Loucy (cell line): ENCODE measurements at regions not wholly inside any gene's neighbourhood (a gene's known extent, or its start where the extent isn't known, plus 50 kb on each side); places are given as distances from the start of the nearest gene placed in this dataset.

Experiments used
- H2AFZ ChIP-seq: fragments of 200-600 bp; sonication (generic); 2 replicates; pipeline ENCODE4 v1.6.0; 2016; ENCODE audit warnings: antibody characterized with exemption, mild to moderate bottlenecking, low read length, moderate library complexity
- H3F3A ChIP-seq: fragments of 200-600 bp; 2 replicates; pipeline ENCODE4 v1.6.0; 2016; ENCODE audit warnings: antibody characterized with exemption, low read depth, mild to moderate bottlenecking
- H3K27me3 ChIP-seq: fragments of 200-600 bp; sonication (generic); 2 replicates; pipeline ENCODE4 v1.6.1; 2014; ENCODE audit warnings: low read length, mild to moderate bottlenecking; ENCODE audit not compliant: insufficient read depth, poor library complexity, severe bottlenecking
- H3K36me3 ChIP-seq: fragments of 200-600 bp; sonication (generic); 2 replicates; pipeline ENCODE4 v1.6.1; 2016; ENCODE audit warnings: low read length; ENCODE audit not compliant: insufficient read depth
- H3K4me1 ChIP-seq: fragments of 200-600 bp; sonication (generic); 2 replicates; pipeline ENCODE4 v1.5.1; 2014; ENCODE audit warnings: low read length, mild to moderate bottlenecking; ENCODE audit not compliant: insufficient read depth, poor library complexity, severe bottlenecking
- H3K4me2 ChIP-seq: fragments of 200-600 bp; sonication (generic); 2 replicates; pipeline ENCODE4 v1.6.0; 2014; ENCODE audit warnings: antibody characterized with exemption, low read length, low read depth, mild to moderate bottlenecking; ENCODE audit not compliant: poor library complexity, severe bottlenecking
- H3K4me3 ChIP-seq: fragments of 200-600 bp; sonication (generic); 2 replicates; pipeline ENCODE4 v1.5.1; 2014; ENCODE audit warnings: low read length, mild to moderate bottlenecking, mixed read lengths; ENCODE audit not compliant: poor library complexity, severe bottlenecking
- H3K79me2 ChIP-seq: fragments of 200-600 bp; sonication (generic); 2 replicates; pipeline ENCODE4 v1.6.1; 2014; ENCODE audit warnings: low read length; ENCODE audit not compliant: insufficient read depth
- H3K9ac ChIP-seq: fragments of 200-600 bp; sonication (generic); 2 replicates; pipeline ENCODE4 v1.6.0; 2014; ENCODE audit warnings: mild to moderate bottlenecking, low read depth, low read length, moderate library complexity; ENCODE audit not compliant: poor library complexity, severe bottlenecking
- H3K9me2 ChIP-seq: fragments of 200-600 bp; sonication (generic); replicated peaks from 2 replicates; pipeline ENCODE4 v1.6.1; 2016; ENCODE audit warnings: low read depth, low read length, mixed read lengths
- H3K9me3 ChIP-seq: fragments of 200-600 bp; sonication (generic); 2 replicates; pipeline ENCODE4 v1.6.1; 2014; ENCODE audit warnings: mild to moderate bottlenecking, antibody characterized with exemption, low read length, low read depth; ENCODE audit not compliant: insufficient read depth
- H4K20me1 ChIP-seq: fragments of 200-600 bp; sonication (generic); 2 replicates; pipeline ENCODE4 v1.6.0; 2014; ENCODE audit warnings: antibody characterized with exemption, low read length, mild to moderate bottlenecking; ENCODE audit not compliant: insufficient read depth, poor library complexity, severe bottlenecking
- CTCF ChIP-seq: fragments of 200-600 bp; sonication (generic); conservative IDR thresholded peaks from 2 replicates; pipeline ENCODE4 v1.5.1; 2014; ENCODE audit warnings: mild to moderate bottlenecking, antibody characterized with exemption, low read length
- EZH2phosphoT487 ChIP-seq: fragments of 200-600 bp; IDR thresholded peaks from 2 replicates; pipeline ENCODE4 v1.6.1; 2018; ENCODE audit warnings: antibody characterized with exemption, mild to moderate bottlenecking, moderate library complexity, borderline replicate concordance

GRCh38 chr1:43108080-43108479, 64.0 kb downstream of the EBNA1BP2 start:
- H4K20me1 ChIP-seq, result no peaks in the 10 kb centered on the region
- no peaks in the 10 kb centered on the region for H3K9me2 ChIP-seq
- H3K36me3 ChIP-seq, result no peaks in the 10 kb centered on the region
- no peaks in the 10 kb centered on the region for H3K27me3 ChIP-seq
- no peaks in the 10 kb centered on the region for H3K79me2 ChIP-seq
- no peaks in the 10 kb centered on the region for H3F3A ChIP-seq
- TF ChIP-seq EZH2phosphoT487 (no peak), CTCF (no peak)
- no peak overlapping the region for H3K4me3 ChIP-seq
- H3K4me2 ChIP-seq, result no peak overlapping the region
- H2AFZ ChIP-seq, result no peak overlapping the region
- H3K9me3 ChIP-seq, result peaks cover 6% of the 10 kb centered on the region
- no peak overlapping the region for H3K9ac ChIP-seq
- no peaks in the 10 kb centered on the region for H3K4me1 ChIP-seq

- Histone ChIP-seq H3K4me2 (no peak overlapping the region), H3K79me2 (no peaks in the 10 kb centered on the region), H3F3A (no peaks in the 10 kb centered on the region), H3K27me3 (no peaks in the 10 kb centered on the region), H3K4me1 (no peaks in the 10 kb centered on the region), H3K9me3 (peaks cover 8% of the 10 kb centered on the region), H3K36me3 (no peaks in the 10 kb centered on the region), H3K9me2 (no peaks in the 10 kb centered on the region), H3K9ac (no peak overlapping the region), H4K20me1 (no peaks in the 10 kb centered on the region), H2AFZ (no peak overlapping the region), H3K4me3 (no peak overlapping the region)
- TF ChIP-seq CTCF (no peak), EZH2phosphoT487 (no peak)
Measured at GRCh38 chr1:43107664-43108063, 64.4 kb downstream of the EBNA1BP2 start.

GRCh38 chr1:43104027-43104763, 67.9 kb downstream of the EBNA1BP2 start:
- Histone ChIP-seq H2AFZ (no peak overlapping the region), H3K79me2 (no peaks in the 10 kb centered on the region), H3F3A (no peaks in the 10 kb centered on the region), H3K9ac (no peak overlapping the region), H3K4me3 (no peak overlapping the region), H3K4me2 (no peak overlapping the region), H3K36me3 (no peaks in the 10 kb centered on the region), H3K9me2 (no peaks in the 10 kb centered on the region), H3K9me3 (peaks cover 8% of the 10 kb centered on the region), H3K27me3 (no peaks in the 10 kb centered on the region), H3K4me1 (no peaks in the 10 kb centered on the region), H4K20me1 (no peaks in the 10 kb centered on the region)
- no peak for TF ChIP-seq CTCF
- no peak for TF ChIP-seq EZH2phosphoT487
